SK-N-SH (cell line): ENCODE measurements at regions not wholly inside any gene's neighbourhood (a gene's known extent, or its start where the extent isn't known, plus 50 kb on each side); places are given as distances from the start of the nearest gene placed in this dataset.
"Not testable (repeated sequence)": the region's sequence is repeated elsewhere in the genome, so short reads cannot be mapped to it uniquely, and the experiment has no call there.

Experiments
- CTCF ChIA-PET: fragments of 300-600, 350-600 bp; formaldehyde crosslinking; extraction: SDS; loops from one replicate; lab custom pipeline; 2021; lab: Yijun Ruan, JAX
- POLR2A ChIA-PET: fragments of 350-600 bp; sonication (Branson Sonifier 250); formaldehyde crosslinking; extraction: SDS; loops from one replicate; lab custom pipeline; 2020; ENCODE audit warnings: antibody characterized with exemption, inconsistent platforms; lab: Yijun Ruan, JAX
- DNase-seq: peaks from one replicate; pipeline ENCODE4 v3.0.0; 2012
- H2AFZ ChIP-seq: fragments of 200-600 bp; sonication (generic); 2 replicates; pipeline ENCODE4 v1.8.1; 2016; ENCODE audit warnings: antibody characterized with exemption, mild to moderate bottlenecking, low read depth
- H3F3A ChIP-seq: fragments of 200-600 bp; sonication (generic); replicated peaks from 2 replicates; pipeline ENCODE3; 2016; ENCODE audit warnings: antibody characterized with exemption, mild to moderate bottlenecking; ENCODE audit not compliant: insufficient read depth
- H3K27ac ChIP-seq, 2 experiments: fragments of 200-500 bp in 1 of 2; fragments of 200-600 bp in 1 of 2; sonication (Bioruptor generic) in 1 of 2; sonication (generic), shearing (Covaris generic) in 1 of 2; 2 replicates each; pipeline versions ENCODE4 v1.5.1 to v1.6.1; 2014 to 2016; ENCODE audit warnings: low read depth in 2 of 2, inconsistent platforms in 1 of 2, low read length in 1 of 2, mild to moderate bottlenecking in 1 of 2, mixed read lengths in 1 of 2
- H3K27me3 ChIP-seq: fragments of 200-600 bp; sonication (generic), shearing (Covaris generic); 2 replicates; pipeline ENCODE4 v1.6.1; 2016; ENCODE audit warnings: mixed run types; ENCODE audit not compliant: insufficient read depth
- H3K36me3 ChIP-seq, 2 experiments: fragments of 200-500 bp in 1 of 2; fragments of 200-600 bp in 1 of 2; sonication (Bioruptor generic) in 1 of 2; sonication (generic) in 1 of 2; replicated peaks in 1 of 2; 2 replicates each; pipeline versions ENCODE3 to v1.5.1; 2014 to 2016; ENCODE audit warnings: low read length in 1 of 2, mild to moderate bottlenecking in 1 of 2; ENCODE audit not compliant: insufficient read depth in 2 of 2, control insufficient read depth in 1 of 2
- H3K4me1 ChIP-seq, 2 experiments: fragments of 200-500 bp in 1 of 2; fragments of 200-600 bp in 1 of 2; sonication (Bioruptor generic) in 1 of 2; sonication (generic), shearing (Covaris generic) in 1 of 2; 2 replicates each; pipeline versions ENCODE4 v1.5.1 to v1.6.1; 2014 to 2016; ENCODE audit warnings: low read depth in 1 of 2, low read length in 1 of 2, mixed run types in 1 of 2; ENCODE audit not compliant: insufficient read depth in 2 of 2, control insufficient read depth in 1 of 2
- H3K4me2 ChIP-seq: fragments of 200-600 bp; sonication (generic), shearing (Covaris generic); 2 replicates; pipeline ENCODE4 v1.6.1; 2017; ENCODE audit warnings: mixed run types
- H3K4me3 ChIP-seq, 2 experiments: fragments of 200-500 bp in 1 of 2; fragments of 200-600 bp in 1 of 2; sonication (Bioruptor generic) in 1 of 2; sonication (generic), shearing (Covaris generic) in 1 of 2; 2 replicates each; pipeline versions ENCODE4 v1.5.1 to v1.8.1; 2014 to 2016; ENCODE audit warnings: low read depth in 2 of 2, inconsistent platforms in 1 of 2, low read length in 1 of 2, mild to moderate bottlenecking in 1 of 2, mixed read lengths in 1 of 2, moderate library complexity in 1 of 2
- H3K79me2 ChIP-seq: fragments of 200-600 bp; sonication (generic); 2 replicates; pipeline ENCODE4 v1.8.1; 2017; ENCODE audit warnings: mild to moderate bottlenecking; ENCODE audit not compliant: insufficient read depth
- H3K9ac ChIP-seq: fragments of 200-600 bp; sonication (generic); 2 replicates; pipeline ENCODE4 v1.6.1; 2017; ENCODE audit warnings: mixed run types
- H3K9me2 ChIP-seq: fragments of 200-600 bp; sonication (generic); 2 replicates; pipeline ENCODE4 v1.6.1; 2017; ENCODE audit warnings: mixed run types
- H3K9me3 ChIP-seq: fragments of 200-600 bp; sonication (generic); 2 replicates; pipeline ENCODE4 v1.6.1; 2017; ENCODE audit warnings: mixed run types, mild to moderate bottlenecking, moderate library complexity
- H4K20me1 ChIP-seq: fragments of 200-600 bp; sonication (generic); 2 replicates; pipeline ENCODE4 v1.6.1; 2017; ENCODE audit warnings: mild to moderate bottlenecking, mixed run types; ENCODE audit not compliant: insufficient read depth
- CHD2 ChIP-seq: fragments of 150-350 bp; IDR thresholded peaks from 2 replicates; pipeline ENCODE4 v1.6.1; 2018; ENCODE audit warnings: low read length; ENCODE audit not compliant: partially characterized antibody
- ELF1 ChIP-seq: IDR thresholded peaks from 2 replicates; pipeline ENCODE4 v1.4.0; 2012
- FOXM1 ChIP-seq: IDR thresholded peaks from 2 replicates; pipeline ENCODE4 v1.4.0; 2012; ENCODE audit warnings: low read depth, mild to moderate bottlenecking
- GABPA ChIP-seq: IDR thresholded peaks from 2 replicates; pipeline ENCODE4 v1.4.0; 2012; ENCODE audit warnings: low read depth, mild to moderate bottlenecking
- MAX ChIP-seq: IDR thresholded peaks from 2 replicates; pipeline ENCODE4 v1.4.0; 2012; ENCODE audit warnings: low read depth
- MEF2A ChIP-seq: IDR thresholded peaks from 2 replicates; pipeline ENCODE4 v1.4.0; 2012; ENCODE audit warnings: low read depth, borderline replicate concordance
- MXI1 ChIP-seq: IDR thresholded peaks from 2 replicates; pipeline ENCODE4 v1.6.1; 2012; ENCODE audit warnings: mild to moderate bottlenecking, low read depth, low read length, improper control_type of control experiment
- NRF1 ChIP-seq: IDR thresholded peaks from 2 replicates; pipeline ENCODE4 v1.6.1; 2012; ENCODE audit warnings: low read depth, mild to moderate bottlenecking, low read length
- POLR2AphosphoS5 ChIP-seq: IDR thresholded peaks from 2 replicates; pipeline ENCODE4 v1.6.1; 2012; ENCODE audit warnings: low read depth, low read length
- RAD21 ChIP-seq: IDR thresholded peaks from 2 replicates; pipeline ENCODE4 v1.6.1; 2012; ENCODE audit warnings: mild to moderate bottlenecking, low read length
- RCOR1 ChIP-seq: fragments of 150-350 bp; IDR thresholded peaks from 2 replicates; pipeline ENCODE4 v1.6.1; 2017; ENCODE audit warnings: antibody characterized with exemption, low read length
- RFX5 ChIP-seq: IDR thresholded peaks from 2 replicates; pipeline ENCODE4 v1.6.1; 2012; ENCODE audit warnings: mild to moderate bottlenecking, improper control_type of control experiment, low read length
- SMC3 ChIP-seq: IDR thresholded peaks from 2 replicates; pipeline ENCODE4 v1.6.1; 2012; ENCODE audit warnings: low read depth, low read length, improper control_type of control experiment
- TAF1 ChIP-seq: IDR thresholded peaks from 2 replicates; pipeline ENCODE4 v1.6.1; 2012; ENCODE audit warnings: low read depth, mild to moderate bottlenecking, low read length, moderate library complexity, borderline replicate concordance
- TCF12 ChIP-seq: IDR thresholded peaks from 2 replicates; pipeline ENCODE4 v1.4.0; 2012
- TEAD4 ChIP-seq: IDR thresholded peaks from 2 replicates; pipeline ENCODE4 v1.4.0; 2012; ENCODE audit warnings: mild to moderate bottlenecking, borderline replicate concordance; ENCODE audit not compliant: insufficient read depth
- YY1 ChIP-seq: IDR thresholded peaks from 2 replicates; pipeline ENCODE4 v1.4.0; 2012; ENCODE audit warnings: low read depth, mild to moderate bottlenecking
- ZBTB33 ChIP-seq: IDR thresholded peaks from 2 replicates; pipeline ENCODE4 v1.4.0; 2012; ENCODE audit warnings: low read depth, borderline replicate concordance
- WGBS: methylation state at CpG from one replicate; pipeline ENCODE4 v1.1.6; 2017; ENCODE audit warnings: low lambda C conversion rate; 5-methylcytosine and 5-hydroxymethylcytosine counted together
- TF ChIP-seq, protein P1 (sequence below): IDR thresholded peaks from 2 replicates; pipeline ENCODE4 v1.4.0; 2012; ENCODE audit warnings: low read depth, borderline replicate concordance

DNA sequence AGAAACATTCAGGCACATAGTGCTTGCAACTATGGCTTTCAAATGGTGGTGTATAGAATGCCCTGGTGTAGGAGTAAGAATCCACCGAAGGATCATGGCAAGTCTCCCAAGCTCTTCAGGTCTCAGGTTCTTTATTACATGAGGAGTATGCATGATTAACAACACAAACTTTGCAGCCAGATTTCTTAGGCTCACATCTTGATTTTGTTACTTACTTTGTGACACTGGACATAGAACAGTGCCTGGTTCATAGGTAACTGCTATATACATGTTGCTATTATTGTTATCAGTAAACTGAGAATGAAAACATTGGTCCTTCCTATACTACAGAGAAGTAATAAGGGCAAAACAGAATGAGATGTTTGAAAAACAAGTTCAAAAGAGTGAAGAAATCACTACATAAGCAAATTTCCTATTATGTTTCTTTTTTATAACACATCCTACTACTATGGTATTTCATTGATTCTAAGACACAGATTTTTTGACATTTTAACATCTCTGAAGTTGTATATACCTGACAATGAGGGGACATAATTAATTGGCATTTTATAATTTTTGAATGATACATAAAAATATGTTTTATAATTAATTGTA lies 284.9 kb downstream of the C1D start:
- Histone ChIP-seq H3F3A (peaks cover 4% of the 10 kb centered on the region), H3K9ac (no peak overlapping the region), H3K4me3 (no peak overlapping the region), H3K4me1 (peaks cover 6 to 11% of the 10 kb centered on the region in 2 experiments; a peak in 3 of 4 replicates), H3K9me3 (no peaks in the 10 kb centered on the region), H3K4me2 (no peak overlapping the region), H4K20me1 (no peaks in the 10 kb centered on the region), H3K36me3 (no peaks in the 10 kb centered on the region), H2AFZ (no peak overlapping the region), H3K27ac (peak overlapping the region in 1 of 2 experiments; percentile 79; a peak in 2 of 4 replicates), H3K79me2 (no peaks in the 10 kb centered on the region), H3K27me3 (no peaks in the 10 kb centered on the region), H3K9me2 (no peaks in the 10 kb centered on the region)
- WGBS: 86% methylated on average over 1 of the region's 1 CpG
- ChIA-PET CTCF (interaction anchor here (1.0 to 1.3 kb wide), 2 partner anchors 62 to 128 kb away, joined by 3 to 5 read pairs; no protein-coding TSS in a partner anchor), POLR2A (interaction anchor here (1.1 kb wide), 1 partner anchor 22 kb away, joined by 4 read pairs; no protein-coding TSS in a partner anchor)
- no peak for DNase-seq
- no peak for TF ChIP-seq GABPA
- no peak for TF ChIP-seq TEAD4
- TF ChIP-seq SMC3: no peak
- TF ChIP-seq ELF1: no peak
- no peak for TF ChIP-seq YY1
- TF ChIP-seq FOXM1: no peak
- TF ChIP-seq RAD21: no peak
- TF ChIP-seq RCOR1: no peak
- no peak for TF ChIP-seq POLR2AphosphoS5
- TF ChIP-seq CHD2: no peak
- no peak for TF ChIP-seq MEF2A

DNA sequence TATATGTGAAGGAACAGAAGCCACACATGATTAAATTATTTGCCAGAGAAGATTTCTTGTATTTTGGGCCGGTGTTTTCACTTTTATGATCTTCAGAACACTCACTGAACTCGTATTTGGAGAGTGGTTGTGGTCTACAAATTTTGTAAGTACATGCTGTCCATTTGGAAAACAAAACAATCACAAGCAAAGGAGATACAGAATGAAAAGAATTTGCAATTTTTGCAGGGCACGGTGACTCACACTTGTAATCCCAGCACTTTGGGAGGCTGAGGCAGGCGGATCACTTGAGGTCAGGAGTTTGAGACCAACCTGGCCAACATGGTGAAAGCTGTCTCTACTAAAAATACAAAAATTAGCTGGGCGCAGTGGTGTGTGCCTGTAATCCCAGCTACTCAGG lies 282.0 kb downstream of the C1D start:
- H3K4me3 ChIP-seq, H4K20me1 ChIP-seq, POLR2A ChIA-PET, H2AFZ ChIP-seq, H3K9ac ChIP-seq, H3K4me2 ChIP-seq, DNase-seq, H3K9me2 ChIP-seq, H3K27ac ChIP-seq, H3K27me3 ChIP-seq, H3K79me2 ChIP-seq, H3K9me3 ChIP-seq, H3F3A ChIP-seq, H3K36me3 ChIP-seq: not testable (repeated sequence)
- CTCF ChIA-PET: interaction anchor here (0.6 to 2.2 kb wide), 4 partner anchors 21 to 1232 kb away, joined by 3 to 5 read pairs (median 4); no protein-coding TSS in a partner anchor
- 55% methylated on average over 5 of the region's 5 CpGs for WGBS
- H3K4me1 ChIP-seq: peaks cover 6 to 11% of the 10 kb centered on the region in 2 experiments; a peak in 3 of 4 replicates

- H3K9me3 ChIP-seq: no peaks in the 10 kb centered on the region
- no peak overlapping the region for H3K4me2 ChIP-seq
- H3K4me1 ChIP-seq: peaks cover 0 to 6% of the 10 kb centered on the region in 2 experiments; a peak in 2 of 4 replicates
- POLR2A ChIA-PET: no interaction called here
- CTCF ChIA-PET: interaction anchor here (1.0 to 2.2 kb wide), 2 partner anchors 16 to 49 kb away, joined by 3 to 5 read pairs; no protein-coding TSS in a partner anchor
- no peaks in the 10 kb centered on the region for H4K20me1 ChIP-seq
- peaks cover 4% of the 10 kb centered on the region for H3F3A ChIP-seq
- H3K27me3 ChIP-seq: no peaks in the 10 kb centered on the region
- TF ChIP-seq RAD21 (no peak), ZBTB33 (no peak), TEAD4 (no peak), RFX5 (no peak), MAX (no peak), MXI1 (no peak), TAF1 (no peak), CHD2 (no peak), RCOR1 (no peak), NRF1 (no peak), TCF12 (no peak)
- TF ChIP-seq, protein P1, sequence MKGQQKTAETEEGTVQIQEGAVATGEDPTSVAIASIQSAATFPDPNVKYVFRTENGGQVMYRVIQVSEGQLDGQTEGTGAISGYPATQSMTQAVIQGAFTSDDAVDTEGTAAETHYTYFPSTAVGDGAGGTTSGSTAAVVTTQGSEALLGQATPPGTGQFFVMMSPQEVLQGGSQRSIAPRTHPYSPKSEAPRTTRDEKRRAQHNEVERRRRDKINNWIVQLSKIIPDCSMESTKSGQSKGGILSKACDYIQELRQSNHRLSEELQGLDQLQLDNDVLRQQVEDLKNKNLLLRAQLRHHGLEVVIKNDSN: no peak
- H2AFZ ChIP-seq: peak overlapping the region; percentile 49; the same call in 1 of the 2 replicates
- H3K27ac ChIP-seq: no peak overlapping the region; a peak in 1 of 4 replicates
- no peak overlapping the region for H3K4me3 ChIP-seq
- WGBS: 87% methylated on average over 4 of the region's 4 CpGs
- no peaks in the 10 kb centered on the region for H3K36me3 ChIP-seq
- no peak for DNase-seq
- H3K79me2 ChIP-seq: no peaks in the 10 kb centered on the region
- no peaks in the 10 kb centered on the region for H3K9me2 ChIP-seq
- H3K9ac ChIP-seq: no peak overlapping the region
These were observed 280.4 kb downstream of the C1D start for GRCh38 chr2:67782443-67782842.
